ENCODE measurements at regions not wholly inside any gene's neighbourhood (a gene's known extent, or its start where the extent isn't known, plus 50 kb on each side); places are given as distances from the start of the nearest gene placed in this dataset.
"Not testable (repeated sequence)": the region's sequence is repeated elsewhere in the genome, so short reads cannot be mapped to it uniquely, and the experiment has no call there.

GRCh38 chr17:71440513-71440912 is 680.3 kb upstream of the SOX9 start:
- DNase-seq (ENCODE audit: low spot score in 2 of 2): no peak
- intact Hi-C loops (cut with DNase I; ENCODE audit: low total_unique reads): no loop called here
- 58 to 75% methylated on average over 9 of the region's 9 CpGs for WGBS, 2 donors
- TF ChIP-seq POLR2A (IDR thresholded peaks at IDR 0.05) (no peak), CTCF (IDR thresholded peaks at IDR 0.05) (no peak)
- H3K4me3 ChIP-seq (ENCODE audit: low read depth, poor library complexity, severe bottlenecking): no peak overlapping the region

DNA sequence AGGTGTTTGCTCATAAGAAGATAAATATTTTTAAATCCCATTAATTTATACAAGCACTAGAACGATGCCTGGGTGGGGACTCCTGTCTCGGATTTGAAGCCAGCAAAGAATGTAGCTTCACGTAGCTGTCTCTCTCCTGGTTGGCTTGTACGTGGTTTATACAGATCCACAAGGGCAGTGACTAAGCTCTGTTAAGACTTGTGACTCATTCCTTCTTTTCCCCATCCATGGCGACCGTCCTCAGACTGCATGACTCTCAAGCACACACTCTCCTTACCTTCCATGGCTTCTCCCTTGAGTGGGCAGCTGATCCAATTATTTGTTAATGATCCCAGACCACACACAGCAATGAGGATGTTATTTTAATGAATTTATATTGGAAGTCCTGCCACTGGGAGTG is 679.7 kb upstream of the SOX9 start:
- intact Hi-C loops (cut with DNase I; ENCODE audit: low total_unique reads): no loop called here
- TF ChIP-seq CTCF (IDR thresholded peaks at IDR 0.05) (no peak), POLR2A (IDR thresholded peaks at IDR 0.05) (no peak)
- 51 to 68% methylated on average over 6 of the region's 6 CpGs for WGBS, 2 donors
- DNase-seq (ENCODE audit: low spot score in 2 of 2): no peak
- no peak overlapping the region for H3K4me3 ChIP-seq (ENCODE audit: low read depth, poor library complexity, severe bottlenecking)

- WGBS, 2 donors: 61 to 69% methylated on average over 4 of the region's 4 CpGs
- TF ChIP-seq POLR2A (IDR thresholded peaks at IDR 0.05): no peak
- TF ChIP-seq CTCF (IDR thresholded peaks at IDR 0.05): no peak
- DNase-seq (ENCODE audit: low spot score in 2 of 2): no peak
- no peak overlapping the region for H3K4me3 ChIP-seq (ENCODE audit: low read depth, poor library complexity, severe bottlenecking)
- intact Hi-C loops (cut with DNase I; ENCODE audit: low total_unique reads): no loop called here
Observed at GRCh38 chr17:71444078-71444477, 676.7 kb upstream of the SOX9 start.

DNA sequence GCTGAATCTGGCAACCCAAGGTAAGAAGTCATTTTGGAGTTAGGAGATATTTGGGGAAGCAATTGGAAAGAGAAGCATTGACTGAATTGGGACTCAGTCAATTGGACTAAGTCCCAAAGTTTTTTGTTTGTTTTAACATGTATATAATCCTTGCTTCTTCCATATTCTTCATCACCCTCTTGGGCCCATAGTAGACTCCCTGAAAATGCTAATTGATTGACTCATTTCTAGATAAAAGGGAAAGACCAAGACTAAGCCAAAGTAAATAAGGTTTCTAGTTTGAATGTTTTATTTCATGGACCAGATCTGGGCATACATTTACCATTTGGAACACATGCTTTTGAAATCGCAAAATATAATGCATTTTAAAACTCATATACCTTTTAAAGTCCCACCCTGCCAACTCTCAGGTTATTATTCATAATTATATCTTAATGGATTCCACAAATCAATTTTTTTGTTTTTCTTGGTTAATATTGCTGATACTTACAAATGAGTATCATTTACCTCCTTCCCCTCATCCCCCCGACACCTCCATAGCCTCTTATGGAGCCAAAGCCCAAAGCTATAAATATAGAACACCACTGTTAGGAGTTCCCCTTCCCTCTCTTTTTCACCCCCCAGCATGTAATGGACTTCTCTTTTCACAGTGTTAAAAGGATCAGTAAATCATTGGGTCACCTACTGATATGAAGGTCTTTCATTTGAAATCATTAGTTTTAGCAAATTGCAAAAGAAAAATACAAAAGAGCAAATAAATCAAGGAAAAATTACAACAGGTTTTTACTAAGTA is 674.0 kb upstream of the SOX9 start:
- intact Hi-C loops (cut with DNase I; ENCODE audit: low total_unique reads): no loop called here
- no peak overlapping the region for H3K4me3 ChIP-seq (ENCODE audit: low read depth, poor library complexity, severe bottlenecking)
- no peak for TF ChIP-seq POLR2A (IDR thresholded peaks at IDR 0.05)
- TF ChIP-seq CTCF (IDR thresholded peaks at IDR 0.05): no peak
- no peak for DNase-seq (ENCODE audit: low spot score in 2 of 2)
- 44 to 59% methylated on average over 2 of the region's 2 CpGs for WGBS, 2 donors

- TF ChIP-seq POLR2A (IDR thresholded peaks at IDR 0.05) (no peak), CTCF (IDR thresholded peaks at IDR 0.05) (no peak)
- no peak overlapping the region for H3K4me3 ChIP-seq (ENCODE audit: low read depth, poor library complexity, severe bottlenecking)
- 65 to 67% methylated on average over 3 of the region's 3 CpGs for WGBS, 2 donors
- DNase-seq (ENCODE audit: low spot score in 2 of 2): no peak
- intact Hi-C loops (cut with DNase I; ENCODE audit: low total_unique reads): no loop called here
Observed at GRCh38 chr17:71447644-71448043, 673.2 kb upstream of the SOX9 start.

- 48 to 67% methylated on average over 2 of the region's 2 CpGs for WGBS, 2 donors
- DNase-seq (ENCODE audit: low spot score in 2 of 2); intact Hi-C loops (cut with DNase I; ENCODE audit: low total_unique reads); H3K4me3 ChIP-seq (ENCODE audit: low read depth, poor library complexity, severe bottlenecking): not testable (repeated sequence)
Observed at GRCh38 chr17:71450657-71451056, 670.2 kb upstream of the SOX9 start.
